ENCODE measurements at regions not wholly inside any gene's neighbourhood (a gene's known extent, or its start where the extent isn't known, plus 50 kb on each side); places are given as distances from the start of the nearest gene placed in this dataset.

- DNase-seq (ENCODE audit: low read depth): no peak
Measured at GRCh38 chrX:45879512-45879911, 665.7 kb downstream of the ZNF674 start.

- no peak for DNase-seq (ENCODE audit: low read depth)
Measured at GRCh38 chrX:45876206-45876605, 669.0 kb downstream of the ZNF674 start.

- no peak for DNase-seq (ENCODE audit: low read depth)
Measured at GRCh38 chrX:45873781-45874180, 671.4 kb downstream of the ZNF674 start.

GRCh38 chrX:45872480-45872879, 671.8 kb upstream of the DIPK2B start:
- no peak for DNase-seq (ENCODE audit: low read depth)

- no peak for DNase-seq (ENCODE audit: low read depth)
Measured at GRCh38 chrX:45868425-45868824, 667.7 kb upstream of the DIPK2B start.

- no peak for DNase-seq (ENCODE audit: low read depth)
Measured at GRCh38 chrX:45862801-45863200, 662.1 kb upstream of the DIPK2B start.

GRCh38 chrX:45860450-45860849, 659.8 kb upstream of the DIPK2B start:
- DNase-seq (ENCODE audit: low read depth): no peak

- peak; percentile 25 for DNase-seq (ENCODE audit: low read depth)
Measured at GRCh38 chrX:45859407-45859806, 658.7 kb upstream of the DIPK2B start.

- DNase-seq (ENCODE audit: low read depth): peak; percentile 83
Measured at GRCh38 chrX:45852884-45853283, 652.2 kb upstream of the DIPK2B start.

- peak; percentile 70 for DNase-seq (ENCODE audit: low read depth)
Measured at GRCh38 chrX:45851434-45851991, 650.8 kb upstream of the DIPK2B start.

GRCh38 chrX:45850775-45851433, 650.2 kb upstream of the DIPK2B start:
- DNase-seq (ENCODE audit: low read depth): peak; percentile 60

GRCh38 chrX:45850197-45850774, 649.6 kb upstream of the DIPK2B start:
- DNase-seq (ENCODE audit: low read depth): peak; percentile 56

- DNase-seq (ENCODE audit: low read depth): peak; percentile 92
Measured at GRCh38 chrX:45849261-45849862, 648.7 kb upstream of the DIPK2B start.

GRCh38 chrX:45847961-45848360, 647.3 kb upstream of the DIPK2B start:
- peak; percentile 48 for DNase-seq (ENCODE audit: low read depth)

- no peak for DNase-seq (ENCODE audit: low read depth)
Measured at GRCh38 chrX:45846328-45846727, 645.7 kb upstream of the DIPK2B start.

GRCh38 chrX:45845142-45845541, 644.5 kb upstream of the DIPK2B start:
- DNase-seq (ENCODE audit: low read depth): no peak

GRCh38 chrX:45843518-45843917, 642.8 kb upstream of the DIPK2B start:
- peak; percentile 49 for DNase-seq (ENCODE audit: low read depth)

- DNase-seq (ENCODE audit: low read depth): peak; percentile 43
Measured at GRCh38 chrX:45842926-45843315, 642.2 kb upstream of the DIPK2B start.

GRCh38 chrX:45842207-45842925, 641.7 kb upstream of the DIPK2B start:
- DNase-seq (ENCODE audit: low read depth): no peak

GRCh38 chrX:45840411-45840950, 639.8 kb upstream of the DIPK2B start:
- DNase-seq (ENCODE audit: low read depth): no peak

- DNase-seq (ENCODE audit: low read depth): no peak
Measured at GRCh38 chrX:45830343-45830742, 629.7 kb upstream of the DIPK2B start.

GRCh38 chrX:45824471-45824870, 623.8 kb upstream of the DIPK2B start:
- DNase-seq (ENCODE audit: low read depth): peak; percentile 97
